ENCODE measurements at regions not wholly inside any gene's neighbourhood (a gene's known extent, or its start where the extent isn't known, plus 50 kb on each side); places are given as distances from the start of the nearest gene placed in this dataset.

DNA sequence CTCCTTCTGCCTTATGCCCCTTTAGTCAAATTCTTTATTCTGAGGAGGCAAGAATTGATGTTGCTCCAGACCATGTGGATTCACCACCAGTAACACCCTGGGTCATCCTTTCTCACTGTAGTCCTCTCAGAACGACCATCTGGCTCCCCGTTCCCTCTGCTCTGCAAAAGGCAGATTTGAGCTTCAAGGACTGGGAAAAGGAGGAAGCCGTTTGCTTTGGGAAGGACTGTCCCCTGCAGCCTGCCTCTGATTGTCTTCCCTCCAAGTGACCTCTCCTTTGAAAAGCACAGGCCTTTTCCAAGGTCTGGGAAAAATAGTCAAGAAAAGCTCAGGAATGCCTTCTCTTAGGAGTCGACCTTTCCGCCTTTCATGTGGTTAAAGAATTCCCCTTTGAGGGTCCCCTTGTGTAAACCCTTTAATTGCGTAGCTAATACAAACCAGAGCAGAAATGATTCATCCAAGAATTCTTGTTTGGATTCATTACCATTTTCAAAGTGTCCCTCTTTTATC is 130.1 kb upstream of the COPS8 start:
- Histone ChIP-seq H3K4me1 (ENCODE audit: insufficient read depth, insufficient read length) (no peaks in the 10 kb centered on the region), H3K4me3 (ENCODE audit: insufficient read length, low read depth) (no peak overlapping the region)

DNA sequence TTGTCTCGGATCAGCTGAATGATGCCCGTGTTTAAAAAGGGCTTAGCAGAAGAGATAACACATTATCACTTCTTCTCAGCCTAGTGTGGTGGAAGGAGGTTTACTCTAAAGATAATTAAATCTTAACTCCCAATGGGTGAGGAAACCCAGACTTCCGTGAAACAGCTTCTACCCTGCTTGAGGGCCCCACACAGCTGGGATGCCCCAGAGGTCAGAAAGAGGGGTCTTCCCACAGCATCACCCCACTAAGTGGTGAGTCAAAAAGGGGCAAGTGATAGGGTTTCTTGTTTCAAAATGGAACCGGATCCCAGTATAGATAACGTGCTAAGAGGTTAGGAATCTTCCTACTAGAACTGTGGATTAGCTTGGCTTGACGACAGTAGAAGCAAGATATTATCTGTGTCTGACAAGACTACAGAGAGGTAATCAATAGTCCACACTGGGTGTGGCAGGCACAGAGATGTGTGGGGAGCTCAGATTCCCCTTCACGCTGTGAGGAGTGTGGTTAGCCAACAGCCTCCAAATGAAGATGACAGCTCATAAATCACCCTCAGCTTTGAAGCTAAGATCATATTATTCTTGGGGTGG is 129.6 kb upstream of the COPS8 start:
- no peak for DNase-seq (ENCODE audit: low read depth, low spot score)
- H3K27me3 ChIP-seq (ENCODE audit: insufficient read depth, insufficient read length) = no peaks in the 10 kb centered on the region
- no peak overlapping the region for H3K4me3 ChIP-seq (ENCODE audit: insufficient read length, low read depth)
- peaks cover 13% of the 10 kb centered on the region for H3K9me3 ChIP-seq (ENCODE audit: insufficient read depth, low read length)
- H3K4me1 ChIP-seq (ENCODE audit: insufficient read depth, insufficient read length) = no peaks in the 10 kb centered on the region
- no peak for TF ChIP-seq SUZ12 (IDR thresholded peaks at IDR 0.05; ENCODE audit: extremely low read depth, insufficient read depth, insufficient read length)
- H3K9ac ChIP-seq (ENCODE audit: insufficient read length, low read depth) = no peak overlapping the region
- H3K36me3 ChIP-seq (ENCODE audit: insufficient read depth, insufficient read length, low read length) = no peaks in the 10 kb centered on the region

More for the DNA sequence above, 130.1 kb upstream of the COPS8 start:
- TF ChIP-seq YY1 (IDR thresholded peaks at IDR 0.05; ENCODE audit: insufficient read depth, insufficient read length) (no peak), ZNF274 (IDR thresholded peaks at IDR 0.05; ENCODE audit: low read depth, low read length) (no peak), SUZ12 (IDR thresholded peaks at IDR 0.05; ENCODE audit: extremely low read depth, insufficient read depth, insufficient read length) (no peak)
- DNase-seq (ENCODE audit: low read depth, low spot score) = no peak
- H3K27me3 ChIP-seq (ENCODE audit: insufficient read depth, insufficient read length) = no peaks in the 10 kb centered on the region
- H3K36me3 ChIP-seq (ENCODE audit: insufficient read depth, insufficient read length, low read length) = no peaks in the 10 kb centered on the region
- no peak overlapping the region for H3K9ac ChIP-seq (ENCODE audit: insufficient read length, low read depth)
- peaks cover 18% of the 10 kb centered on the region for H3K9me3 ChIP-seq (ENCODE audit: insufficient read depth, low read length)

DNA sequence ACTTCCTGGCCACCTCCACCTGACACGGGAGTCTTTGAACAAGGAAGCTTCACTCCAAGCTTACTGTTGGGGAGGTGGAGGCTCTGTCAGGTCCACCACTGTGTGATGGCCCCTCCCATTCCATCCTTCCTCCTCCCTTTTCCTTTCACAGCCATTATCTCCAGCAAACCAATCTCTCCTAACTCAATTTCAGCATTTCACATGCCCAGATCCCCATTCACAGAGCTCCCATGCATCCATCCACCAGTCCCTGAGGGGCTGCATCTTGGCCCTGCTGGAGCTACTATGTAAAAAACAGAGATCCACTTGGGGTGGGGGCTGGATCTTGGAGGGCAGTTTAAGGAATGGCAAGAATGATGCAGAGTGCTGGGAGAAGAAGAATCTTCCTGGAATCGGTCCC is 129.0 kb upstream of the COPS8 start:
- peaks cover 8% of the 10 kb centered on the region for H3K9me3 ChIP-seq (ENCODE audit: insufficient read depth, low read length)
- TF ChIP-seq ZNF274 (IDR thresholded peaks at IDR 0.05; ENCODE audit: low read depth, low read length) = no peak
- no peak for TF ChIP-seq SUZ12 (IDR thresholded peaks at IDR 0.05; ENCODE audit: extremely low read depth, insufficient read depth, insufficient read length)
- TF ChIP-seq YY1 (IDR thresholded peaks at IDR 0.05; ENCODE audit: insufficient read depth, insufficient read length) = no peak
- H3K9ac ChIP-seq (ENCODE audit: insufficient read length, low read depth) = no peak overlapping the region
- no peaks in the 10 kb centered on the region for H3K4me1 ChIP-seq (ENCODE audit: insufficient read depth, insufficient read length)
- no peaks in the 10 kb centered on the region for H3K27me3 ChIP-seq (ENCODE audit: insufficient read depth, insufficient read length)
- H3K4me3 ChIP-seq (ENCODE audit: insufficient read length, low read depth) = no peak overlapping the region
- no peaks in the 10 kb centered on the region for H3K36me3 ChIP-seq (ENCODE audit: insufficient read depth, insufficient read length, low read length)
- DNase-seq (ENCODE audit: low read depth, low spot score) = no peak

DNA sequence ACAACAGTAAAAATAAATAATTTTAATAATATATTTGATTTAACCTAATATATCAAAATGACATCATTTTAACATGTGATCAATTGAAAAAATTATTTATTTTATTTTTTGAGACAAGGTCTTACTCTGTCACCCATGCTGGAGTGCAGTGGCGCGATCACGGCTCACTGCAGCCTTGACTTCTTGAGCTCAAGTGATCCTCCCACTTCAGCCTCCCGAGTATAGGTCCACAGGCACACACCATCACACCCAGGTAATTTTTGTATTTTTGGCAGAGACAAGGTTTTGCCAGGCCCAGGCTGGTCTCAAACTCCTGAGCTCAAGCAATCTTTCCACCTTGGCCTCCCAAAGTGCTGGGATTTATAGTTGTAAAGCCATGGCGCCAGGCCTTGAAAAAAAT is 126.7 kb upstream of the COPS8 start:
- no peak overlapping the region for H3K4me3 ChIP-seq (ENCODE audit: insufficient read length, low read depth)
- H3K9ac ChIP-seq (ENCODE audit: insufficient read length, low read depth) = no peak overlapping the region
- no peaks in the 10 kb centered on the region for H3K36me3 ChIP-seq (ENCODE audit: insufficient read depth, insufficient read length, low read length)
- H3K4me1 ChIP-seq (ENCODE audit: insufficient read depth, insufficient read length) = no peaks in the 10 kb centered on the region
- no peaks in the 10 kb centered on the region for H3K9me3 ChIP-seq (ENCODE audit: insufficient read depth, low read length)
- H3K27me3 ChIP-seq (ENCODE audit: insufficient read depth, insufficient read length) = no peaks in the 10 kb centered on the region
- no peak for DNase-seq (ENCODE audit: low read depth, low spot score)
- TF ChIP-seq ZNF274 (IDR thresholded peaks at IDR 0.05; ENCODE audit: low read depth, low read length) (no peak), YY1 (IDR thresholded peaks at IDR 0.05; ENCODE audit: insufficient read depth, insufficient read length) (no peak), SUZ12 (IDR thresholded peaks at IDR 0.05; ENCODE audit: extremely low read depth, insufficient read depth, insufficient read length) (no peak)

DNA sequence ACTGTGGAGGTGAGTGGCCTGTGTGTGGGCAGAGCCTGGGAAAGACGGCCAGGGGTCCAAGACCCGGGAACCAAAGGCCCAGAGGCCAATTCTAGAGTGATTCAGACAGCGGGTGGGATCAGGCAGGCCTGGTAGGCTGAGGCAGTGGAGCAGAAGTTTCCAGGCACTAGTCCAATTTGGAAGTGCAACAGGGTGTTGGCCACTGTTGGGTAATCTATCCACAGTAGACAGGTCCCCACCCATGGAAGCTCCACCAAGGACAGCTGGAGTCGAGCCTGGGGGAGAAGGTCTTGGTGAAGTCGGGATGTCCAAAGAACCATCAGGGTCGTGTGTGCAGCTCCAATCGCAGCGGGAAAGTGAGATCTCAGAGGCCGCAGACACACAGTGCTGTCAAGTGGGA is 125.8 kb upstream of the COPS8 start:
- Histone ChIP-seq H3K9me3 (ENCODE audit: insufficient read depth, low read length) (no peaks in the 10 kb centered on the region), H3K4me3 (ENCODE audit: insufficient read length, low read depth) (no peak overlapping the region), H3K4me1 (ENCODE audit: insufficient read depth, insufficient read length) (no peaks in the 10 kb centered on the region), H3K36me3 (ENCODE audit: insufficient read depth, insufficient read length, low read length) (no peaks in the 10 kb centered on the region), H3K27me3 (ENCODE audit: insufficient read depth, insufficient read length) (no peaks in the 10 kb centered on the region), H3K9ac (ENCODE audit: insufficient read length, low read depth) (no peak overlapping the region)
- TF ChIP-seq ZNF274 (IDR thresholded peaks at IDR 0.05; ENCODE audit: low read depth, low read length) = no peak
- no peak for TF ChIP-seq SUZ12 (IDR thresholded peaks at IDR 0.05; ENCODE audit: extremely low read depth, insufficient read depth, insufficient read length)
- no peak for TF ChIP-seq YY1 (IDR thresholded peaks at IDR 0.05; ENCODE audit: insufficient read depth, insufficient read length)
- DNase-seq (ENCODE audit: low read depth, low spot score) = no peak

DNA sequence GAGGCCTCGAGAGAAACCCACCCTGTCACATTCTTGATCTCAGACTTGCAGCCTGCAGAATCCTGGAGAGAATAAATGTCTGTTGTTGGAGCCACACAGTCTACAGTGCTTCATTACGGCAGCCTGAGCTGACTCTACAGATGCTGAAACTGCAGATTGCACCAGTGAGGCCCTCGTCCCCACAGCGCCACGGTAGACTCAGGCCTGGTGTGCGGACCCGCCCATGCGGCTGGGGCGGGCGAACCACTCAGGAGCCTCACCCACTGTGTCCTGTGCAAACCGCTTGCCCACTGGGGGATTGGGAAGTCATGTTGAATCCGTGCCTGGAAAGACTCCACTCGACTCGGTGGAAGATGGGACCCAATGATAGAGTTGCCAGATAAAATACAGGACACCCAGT is 125.2 kb upstream of the COPS8 start:
- Histone ChIP-seq H3K36me3 (ENCODE audit: insufficient read depth, insufficient read length, low read length) (no peaks in the 10 kb centered on the region), H3K9ac (ENCODE audit: insufficient read length, low read depth) (no peak overlapping the region), H3K9me3 (ENCODE audit: insufficient read depth, low read length) (peaks cover 5% of the 10 kb centered on the region; the same call in 1 of the 2 replicates), H3K4me3 (ENCODE audit: insufficient read length, low read depth) (no peak overlapping the region), H3K4me1 (ENCODE audit: insufficient read depth, insufficient read length) (no peaks in the 10 kb centered on the region), H3K27me3 (ENCODE audit: insufficient read depth, insufficient read length) (no peaks in the 10 kb centered on the region)
- no peak for TF ChIP-seq YY1 (IDR thresholded peaks at IDR 0.05; ENCODE audit: insufficient read depth, insufficient read length)
- TF ChIP-seq SUZ12 (IDR thresholded peaks at IDR 0.05; ENCODE audit: extremely low read depth, insufficient read depth, insufficient read length) = no peak
- TF ChIP-seq ZNF274 (IDR thresholded peaks at IDR 0.05; ENCODE audit: low read depth, low read length) = no peak
- DNase-seq (ENCODE audit: low read depth, low spot score) = no peak

DNA sequence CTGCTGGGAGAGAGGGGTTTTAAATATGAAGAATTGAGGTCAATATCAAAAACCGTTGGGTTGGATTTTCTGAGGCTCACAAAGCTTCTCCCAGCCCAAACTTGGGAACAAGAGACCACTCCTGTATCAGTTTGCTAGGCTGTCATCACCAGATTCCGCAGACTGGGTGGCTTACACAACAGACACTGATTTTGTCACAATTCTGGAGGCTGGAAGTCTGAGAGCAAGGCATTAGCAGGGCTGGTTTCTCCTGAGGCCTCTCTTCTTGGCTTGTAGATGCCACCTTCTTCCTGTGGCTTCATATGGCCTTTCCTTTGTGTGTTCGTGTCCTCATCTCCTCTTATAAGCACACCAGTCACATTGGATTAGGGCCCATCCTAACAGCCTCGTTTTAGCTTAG is 122.9 kb upstream of the COPS8 start:
- Histone ChIP-seq H3K9me3 (ENCODE audit: insufficient read depth, low read length) (peaks cover 12% of the 10 kb centered on the region; the same call in 1 of the 2 replicates), H3K27me3 (ENCODE audit: insufficient read depth, insufficient read length) (no peaks in the 10 kb centered on the region), H3K4me3 (ENCODE audit: insufficient read length, low read depth) (no peak overlapping the region), H3K9ac (ENCODE audit: insufficient read length, low read depth) (no peak overlapping the region), H3K4me1 (ENCODE audit: insufficient read depth, insufficient read length) (no peaks in the 10 kb centered on the region), H3K36me3 (ENCODE audit: insufficient read depth, insufficient read length, low read length) (no peaks in the 10 kb centered on the region)
- TF ChIP-seq YY1 (IDR thresholded peaks at IDR 0.05; ENCODE audit: insufficient read depth, insufficient read length) (no peak), SUZ12 (IDR thresholded peaks at IDR 0.05; ENCODE audit: extremely low read depth, insufficient read depth, insufficient read length) (no peak)
- DNase-seq (ENCODE audit: low read depth, low spot score) = no peak

All from NT2/D1 (cell line).